CD1c-positive myeloid dendritic cell (primary cell): ENCODE measurements at regions not wholly inside any gene's neighbourhood (a gene's known extent, or its start where the extent isn't known, plus 50 kb on each side); places are given as distances from the start of the nearest gene placed in this dataset.

ENCODE experiments used
- DNase-seq: peaks from one replicate; pipeline ENCODE4 v3.0.0-alpha.2; 2016; ENCODE audit errors: extremely low spot score

- DNase-seq: peak; percentile 4
Observed at GRCh38 chr5:56350597-56351170, 117.6 kb upstream of the ANKRD55 start.

- peak; percentile 7 for DNase-seq
Observed at GRCh38 chr5:56350011-56350596, 117.0 kb upstream of the ANKRD55 start.

GRCh38 chr5:56349461-56349860, 116.3 kb upstream of the ANKRD55 start:
- DNase-seq: no peak

GRCh38 chr5:56346741-56347535, 113.8 kb upstream of the ANKRD55 start:
- DNase-seq: peak; percentile 21

- DNase-seq: no peak
Observed at GRCh38 chr5:56346044-56346710, 113.0 kb upstream of the ANKRD55 start.

- DNase-seq: no peak
Observed at GRCh38 chr5:56345352-56345751, 112.2 kb upstream of the ANKRD55 start.

- DNase-seq: no peak
Observed at GRCh38 chr5:56344594-56344993, 111.5 kb upstream of the ANKRD55 start.

GRCh38 chr5:56343988-56344387, 110.9 kb upstream of the ANKRD55 start:
- DNase-seq: no peak

GRCh38 chr5:56342616-56343015, 109.5 kb upstream of the ANKRD55 start:
- DNase-seq: no peak

GRCh38 chr5:56340196-56340980, 107.3 kb upstream of the ANKRD55 start:
- no peak for DNase-seq

GRCh38 chr5:56339732-56340131, 106.6 kb upstream of the ANKRD55 start:
- DNase-seq: no peak

- DNase-seq: no peak
Observed at GRCh38 chr5:56337715-56338319, 104.7 kb upstream of the ANKRD55 start.

GRCh38 chr5:56335212-56335611, 102.1 kb upstream of the ANKRD55 start:
- no peak for DNase-seq

GRCh38 chr5:56330806-56331205, 97.7 kb upstream of the ANKRD55 start:
- DNase-seq: no peak

- DNase-seq: no peak
Observed at GRCh38 chr5:56330167-56330566, 97.0 kb upstream of the ANKRD55 start.

- no peak for DNase-seq
Observed at GRCh38 chr5:56329652-56330051, 96.5 kb upstream of the ANKRD55 start.

- peak; percentile 20 for DNase-seq
Observed at GRCh38 chr5:56328753-56329560, 95.8 kb upstream of the ANKRD55 start.

- no peak for DNase-seq
Observed at GRCh38 chr5:56327809-56328208, 94.7 kb upstream of the ANKRD55 start.

GRCh38 chr5:56326770-56327169, 93.6 kb upstream of the ANKRD55 start:
- DNase-seq: no peak

GRCh38 chr5:56326116-56326515, 93.0 kb upstream of the ANKRD55 start:
- DNase-seq: no peak

- DNase-seq: no peak
Observed at GRCh38 chr5:56325039-56325438, 91.9 kb upstream of the ANKRD55 start.
